DMS114 treated with DMSO at 0.1 percent for 48 hours (cell line): ENCODE measurements at regions not wholly inside any gene's neighbourhood (a gene's known extent, or its start where the extent isn't known, plus 50 kb on each side); places are given as distances from the start of the nearest gene placed in this dataset.

ENCODE experiments used
- DNase-seq: peaks from one replicate; lab custom pipeline; 2025; ENCODE audit not compliant: unreplicated experiment; lab: John Stamatoyannopoulos, UW

- no peak for DNase-seq
These were observed 143.8 kb upstream of the ARID2 start for GRCh38 chr12:45585522-45586230.

- no peak for DNase-seq
These were observed 143.0 kb upstream of the ARID2 start for GRCh38 chr12:45586486-45586885.

GRCh38 chr12:45587012-45587411 lies 142.5 kb upstream of the ARID2 start:
- no peak for DNase-seq

GRCh38 chr12:45587877-45588533 lies 141.5 kb upstream of the ARID2 start:
- DNase-seq = no peak

GRCh38 chr12:45590646-45591045 lies 138.9 kb upstream of the ARID2 start:
- no peak for DNase-seq

- no peak for DNase-seq
These were observed 137.9 kb upstream of the ARID2 start for GRCh38 chr12:45591635-45592034.

GRCh38 chr12:45596366-45596765 lies 133.1 kb upstream of the ARID2 start:
- no peak for DNase-seq

- DNase-seq = no peak
These were observed 131.2 kb upstream of the ARID2 start for GRCh38 chr12:45598336-45598735.

GRCh38 chr12:45598761-45599160 lies 130.7 kb upstream of the ARID2 start:
- DNase-seq = no peak

GRCh38 chr12:45599196-45599595 lies 130.3 kb upstream of the ARID2 start:
- DNase-seq = no peak

GRCh38 chr12:45601390-45601789 lies 128.1 kb upstream of the ARID2 start:
- DNase-seq = no peak

GRCh38 chr12:45601888-45602287 lies 127.6 kb upstream of the ARID2 start:
- DNase-seq = no peak

GRCh38 chr12:45605624-45606023 lies 123.9 kb upstream of the ARID2 start:
- no peak for DNase-seq

- no peak for DNase-seq
These were observed 118.4 kb upstream of the ARID2 start for GRCh38 chr12:45611061-45611460.

GRCh38 chr12:45611495-45611894 lies 118.0 kb upstream of the ARID2 start:
- DNase-seq = no peak

GRCh38 chr12:45612044-45612794 lies 117.3 kb upstream of the ARID2 start:
- no peak for DNase-seq

- DNase-seq = no peak
These were observed 116.2 kb upstream of the ARID2 start for GRCh38 chr12:45613296-45613695.

GRCh38 chr12:45613855-45614254 lies 115.7 kb upstream of the ARID2 start:
- no peak for DNase-seq

- no peak for DNase-seq
These were observed 114.2 kb upstream of the ARID2 start for GRCh38 chr12:45615268-45615667.

GRCh38 chr12:45619736-45620135 lies 109.8 kb upstream of the ARID2 start:
- DNase-seq = no peak

GRCh38 chr12:45621703-45622102 lies 107.8 kb upstream of the ARID2 start:
- DNase-seq = no peak
